HK-2 (cell line): ENCODE measurements at regions not wholly inside any gene's neighbourhood (a gene's known extent, or its start where the extent isn't known, plus 50 kb on each side); places are given as distances from the start of the nearest gene placed in this dataset.

ENCODE experiments used
- DNase-seq: peaks from one replicate; pipeline ENCODE4 v3.0.0-alpha.2; 2018; ENCODE audit not compliant: unreplicated experiment

- DNase-seq, result no peak
Measured at GRCh38 chr11:42179216-42179615, 719.8 kb upstream of the LRRC4C start.

GRCh38 chr11:42195289-42196013 lies 736.0 kb upstream of the LRRC4C start:
- no peak for DNase-seq

GRCh38 chr11:42200311-42200710 lies 740.9 kb upstream of the LRRC4C start:
- DNase-seq, result no peak

GRCh38 chr11:42201603-42202148 lies 742.2 kb upstream of the LRRC4C start:
- DNase-seq, result no peak

- DNase-seq, result no peak
Measured at GRCh38 chr11:42205518-42205917, 746.1 kb upstream of the LRRC4C start.

- no peak for DNase-seq
Measured at GRCh38 chr11:42225664-42226063, 766.2 kb upstream of the LRRC4C start.

- DNase-seq, result no peak
Measured at GRCh38 chr11:42232673-42233072, 773.2 kb upstream of the LRRC4C start.

GRCh38 chr11:42234451-42234951 lies 775.0 kb upstream of the LRRC4C start:
- no peak for DNase-seq

GRCh38 chr11:42237701-42238235 lies 778.3 kb upstream of the LRRC4C start:
- no peak for DNase-seq

- DNase-seq, result no peak
Measured at GRCh38 chr11:42239188-42239587, 779.7 kb upstream of the LRRC4C start.

GRCh38 chr11:42243385-42243784 lies 783.9 kb upstream of the LRRC4C start:
- no peak for DNase-seq

- no peak for DNase-seq
Measured at GRCh38 chr11:42244376-42244775, 784.9 kb upstream of the LRRC4C start.

- no peak for DNase-seq
Measured at GRCh38 chr11:42249401-42249800, 789.9 kb upstream of the LRRC4C start.

GRCh38 chr11:42249956-42250355 lies 790.5 kb upstream of the LRRC4C start:
- no peak for DNase-seq

GRCh38 chr11:42251984-42252383 lies 792.5 kb upstream of the LRRC4C start:
- DNase-seq, result no peak

- DNase-seq, result no peak
Measured at GRCh38 chr11:42253156-42253555, 793.7 kb upstream of the LRRC4C start.

GRCh38 chr11:42255906-42256305 lies 796.5 kb upstream of the LRRC4C start:
- DNase-seq, result no peak

GRCh38 chr11:42257534-42257933 lies 798.1 kb upstream of the LRRC4C start:
- no peak for DNase-seq

- no peak for DNase-seq
Measured at GRCh38 chr11:42265072-42265471, 805.6 kb upstream of the LRRC4C start.

- DNase-seq, result no peak
Measured at GRCh38 chr11:42271306-42271705, 811.9 kb upstream of the LRRC4C start.

- DNase-seq, result no peak
Measured at GRCh38 chr11:42273977-42274376, 814.5 kb upstream of the LRRC4C start.

GRCh38 chr11:42296910-42297309 lies 837.5 kb upstream of the LRRC4C start:
- DNase-seq, result no peak

- no peak for DNase-seq
Measured at GRCh38 chr11:42299780-42300179, 840.3 kb upstream of the LRRC4C start.
